A673 (cell line): ENCODE measurements at regions not wholly inside any gene's neighbourhood (a gene's known extent, or its start where the extent isn't known, plus 50 kb on each side); places are given as distances from the start of the nearest gene placed in this dataset.

Source experiments
- CTCF ChIP-seq: fragments of 300-800, 200-600 bp; sonication (generic); conservative IDR thresholded peaks from 2 replicates; pipeline ENCODE4 v1.5.1; 2017; ENCODE audit warnings: low read depth, mild to moderate bottlenecking, antibody characterized with exemption, low read length, moderate library complexity, mixed read lengths
- EZH2 ChIP-seq: fragments of 200-600 bp; sonication (generic); IDR thresholded peaks from 2 replicates; pipeline ENCODE4 v1.6.1; 2017; ENCODE audit warnings: borderline replicate concordance, low read depth, mild to moderate bottlenecking, mixed read lengths, antibody characterized with exemption, low read length; ENCODE audit not compliant: poor library complexity, severe bottlenecking

GRCh38 chr1:147413110-147413605 is 128.1 kb upstream of the BCL9 start:
- TF ChIP-seq CTCF: no peak
- no peak for TF ChIP-seq EZH2
